ENCODE measurements at regions not wholly inside any gene's neighbourhood (a gene's known extent, or its start where the extent isn't known, plus 50 kb on each side); places are given as distances from the start of the nearest gene placed in this dataset.

- no peak overlapping the region for H3K4me3 ChIP-seq (ENCODE audit: low read depth in 2 of 2, low read length in 2 of 2)
- TF ChIP-seq SIN3A (IDR thresholded peaks at IDR 0.05; ENCODE audit: borderline replicate concordance, insufficient read depth, low read depth, low read length) (no peak), TCF7L2 (IDR thresholded peaks at IDR 0.05; ENCODE audit: low read depth, low read length) (no peak), CTCF (IDR thresholded peaks at IDR 0.05) (no peak), POLR2AphosphoS5 (IDR thresholded peaks at IDR 0.05; ENCODE audit: low read depth, low read length) (no peak), REST (IDR thresholded peaks at IDR 0.05; ENCODE audit: insufficient read depth in 1 of 2, low read depth in 2 of 2, low read length in 1 of 2) (no peak)
- intact Hi-C loops (cut with micrococcal nuclease; ENCODE audit: unreplicated experiment) (no loop called here), in situ Hi-C loops (cut with HindIII; ENCODE audit: low pct_unique_long_range_greater_than_20kb, low sequenced_read_pairs) (no loop called here)
- CTCF ChIA-PET: interaction anchor here (0.6 kb wide), 1 partner anchor 20 kb away, joined by 3 read pairs; no protein-coding TSS in a partner anchor
- no peaks in the 10 kb centered on the region for H3K27me3 ChIP-seq (ENCODE audit: control insufficient read depth, insufficient read depth, low read length)
- BruUV-seq (replicated peaks): no TSS peak
- H3K27ac ChIP-seq (ENCODE audit: low read length): no peak overlapping the region
- no peaks in the 10 kb centered on the region for H3K4me1 ChIP-seq (ENCODE audit: control insufficient read depth, insufficient read depth, low read length)
- POLR2A ChIA-PET: no interaction called here
- DNase-seq (ENCODE audit: low read depth, low spot score): no peak
- no peak for ATAC-seq
- H3K9me3 ChIP-seq (ENCODE audit: control insufficient read depth, insufficient read depth, low read depth, low read length): no peaks in the 10 kb centered on the region
- H3K36me3 ChIP-seq (ENCODE audit: control insufficient read depth, insufficient read depth, low read length): no peaks in the 10 kb centered on the region
Measured at GRCh38 chr7:50159154-50159553, 66.1 kb upstream of the ZPBP start.

GRCh38 chr7:50156706-50157105, 63.7 kb upstream of the ZPBP start:
- intact Hi-C loops (cut with micrococcal nuclease; ENCODE audit: unreplicated experiment): no loop called here
- Histone ChIP-seq H3K36me3 (ENCODE audit: control insufficient read depth, insufficient read depth, low read length) (no peaks in the 10 kb centered on the region), H3K4me3 (ENCODE audit: low read depth in 2 of 2, low read length in 2 of 2) (no peak overlapping the region), H3K4me1 (ENCODE audit: control insufficient read depth, insufficient read depth, low read length) (no peaks in the 10 kb centered on the region), H3K27me3 (ENCODE audit: control insufficient read depth, insufficient read depth, low read length) (no peaks in the 10 kb centered on the region; the same call in 1 of the 2 replicates), H3K27ac (ENCODE audit: low read length) (no peak overlapping the region), H3K9me3 (ENCODE audit: control insufficient read depth, insufficient read depth, low read depth, low read length) (no peaks in the 10 kb centered on the region)
- TF ChIP-seq REST (IDR thresholded peaks at IDR 0.05; ENCODE audit: insufficient read depth in 1 of 2, low read depth in 2 of 2, low read length in 1 of 2) (no peak), SIN3A (IDR thresholded peaks at IDR 0.05; ENCODE audit: borderline replicate concordance, insufficient read depth, low read depth, low read length) (no peak), TCF7L2 (IDR thresholded peaks at IDR 0.05; ENCODE audit: low read depth, low read length) (no peak), CTCF (IDR thresholded peaks at IDR 0.05) (no peak), POLR2AphosphoS5 (IDR thresholded peaks at IDR 0.05; ENCODE audit: low read depth, low read length) (no peak)
- BruUV-seq (replicated peaks): no TSS peak
- DNase-seq (ENCODE audit: low read depth, low spot score): no peak
- in situ Hi-C loops (cut with HindIII; ENCODE audit: low pct_unique_long_range_greater_than_20kb, low sequenced_read_pairs): no loop called here
- ATAC-seq: no peak
- POLR2A ChIA-PET: no interaction called here
- CTCF ChIA-PET: interaction anchor here (1.4 kb wide), 1 partner anchor 64 kb away, joined by 4 read pairs; no protein-coding TSS in a partner anchor
